ENCODE measurements at regions not wholly inside any gene's neighbourhood (a gene's known extent, or its start where the extent isn't known, plus 50 kb on each side); places are given as distances from the start of the nearest gene placed in this dataset.

DNA sequence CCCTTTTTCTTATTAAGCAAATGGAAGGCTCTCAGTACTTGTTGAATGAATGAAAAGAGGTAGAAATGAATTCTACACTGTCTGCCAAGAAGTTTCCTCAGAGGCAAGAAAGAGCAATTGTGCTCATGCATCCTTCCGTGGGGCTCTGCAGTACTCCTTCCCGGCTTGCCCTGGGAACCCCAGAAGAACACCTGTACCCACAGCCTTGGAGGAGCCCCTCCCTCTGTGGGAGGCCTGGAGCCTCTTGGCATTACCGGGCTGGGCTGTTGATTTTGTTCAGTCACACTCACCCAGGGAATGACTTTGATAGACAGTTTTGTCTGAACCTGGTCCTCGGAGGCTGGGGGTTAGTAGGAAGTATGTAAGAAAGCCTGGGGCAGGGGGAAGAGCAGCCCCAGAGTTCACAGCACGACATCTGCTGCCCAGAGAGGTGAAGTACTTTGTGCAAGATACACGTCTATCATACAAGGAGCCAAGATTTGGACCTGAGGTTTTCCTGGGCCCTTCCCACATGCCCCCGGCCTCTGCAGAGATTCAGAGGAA, 134.8 kb upstream of the GDF10 start:
- TF ChIP-seq, protein P1, sequence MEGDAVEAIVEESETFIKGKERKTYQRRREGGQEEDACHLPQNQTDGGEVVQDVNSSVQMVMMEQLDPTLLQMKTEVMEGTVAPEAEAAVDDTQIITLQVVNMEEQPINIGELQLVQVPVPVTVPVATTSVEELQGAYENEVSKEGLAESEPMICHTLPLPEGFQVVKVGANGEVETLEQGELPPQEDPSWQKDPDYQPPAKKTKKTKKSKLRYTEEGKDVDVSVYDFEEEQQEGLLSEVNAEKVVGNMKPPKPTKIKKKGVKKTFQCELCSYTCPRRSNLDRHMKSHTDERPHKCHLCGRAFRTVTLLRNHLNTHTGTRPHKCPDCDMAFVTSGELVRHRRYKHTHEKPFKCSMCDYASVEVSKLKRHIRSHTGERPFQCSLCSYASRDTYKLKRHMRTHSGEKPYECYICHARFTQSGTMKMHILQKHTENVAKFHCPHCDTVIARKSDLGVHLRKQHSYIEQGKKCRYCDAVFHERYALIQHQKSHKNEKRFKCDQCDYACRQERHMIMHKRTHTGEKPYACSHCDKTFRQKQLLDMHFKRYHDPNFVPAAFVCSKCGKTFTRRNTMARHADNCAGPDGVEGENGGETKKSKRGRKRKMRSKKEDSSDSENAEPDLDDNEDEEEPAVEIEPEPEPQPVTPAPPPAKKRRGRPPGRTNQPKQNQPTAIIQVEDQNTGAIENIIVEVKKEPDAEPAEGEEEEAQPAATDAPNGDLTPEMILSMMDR (IDR thresholded peaks at IDR 0.05; ENCODE audit: poor library complexity, severe bottlenecking) = no peak
- TF ChIP-seq EP300 (conservative IDR thresholded peaks at IDR 0.05; ENCODE audit: poor library complexity, severe bottlenecking) (no peak), EZH2 (IDR thresholded peaks at IDR 0.05; ENCODE audit: borderline replicate concordance, insufficient read depth, low read length, poor library complexity, severe bottlenecking) (no peak), SMC3 (conservative IDR thresholded peaks at IDR 0.05; ENCODE audit: poor library complexity) (no peak), RAD21 (conservative IDR thresholded peaks at IDR 0.05) (no peak)

Data from neural cell (in vitro differentiated cells).